ENCODE measurements at regions not wholly inside any gene's neighbourhood (a gene's known extent, or its start where the extent isn't known, plus 50 kb on each side); places are given as distances from the start of the nearest gene placed in this dataset.

DNA sequence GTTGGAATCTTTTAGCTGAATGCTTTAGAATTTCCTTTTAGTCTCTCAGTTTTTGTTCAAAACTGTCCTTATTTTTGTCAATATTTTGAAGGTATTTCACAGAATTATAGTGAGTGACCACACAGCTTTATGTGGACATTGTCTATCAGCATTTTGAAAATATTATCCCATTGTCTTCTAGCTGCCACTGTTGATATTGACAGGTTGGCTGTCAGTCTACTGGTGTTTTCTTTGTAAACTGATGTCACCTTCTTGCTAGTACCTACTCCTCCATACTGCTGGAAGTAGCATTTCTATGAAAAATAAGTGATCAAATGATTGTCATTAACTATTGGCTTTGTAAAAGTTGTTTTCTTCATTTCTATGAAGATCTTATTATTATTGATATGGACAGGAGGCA lies 256.8 kb downstream of the KLF12 start:
- peaks cover 3% of the 10 kb centered on the region for H3K36me3 Mint-ChIP-seq (ENCODE audit: low read depth)
- no peaks in the 10 kb centered on the region for H3K9me3 Mint-ChIP-seq
- H3K27me3 Mint-ChIP-seq (ENCODE audit: low read depth), result no peaks in the 10 kb centered on the region
- peaks cover 6% of the 10 kb centered on the region for H3K4me1 Mint-ChIP-seq (ENCODE audit: low read depth)
- H3K4me3 Mint-ChIP-seq, result no peak overlapping the region
- H3K27ac Mint-ChIP-seq, result no peak overlapping the region

DNA sequence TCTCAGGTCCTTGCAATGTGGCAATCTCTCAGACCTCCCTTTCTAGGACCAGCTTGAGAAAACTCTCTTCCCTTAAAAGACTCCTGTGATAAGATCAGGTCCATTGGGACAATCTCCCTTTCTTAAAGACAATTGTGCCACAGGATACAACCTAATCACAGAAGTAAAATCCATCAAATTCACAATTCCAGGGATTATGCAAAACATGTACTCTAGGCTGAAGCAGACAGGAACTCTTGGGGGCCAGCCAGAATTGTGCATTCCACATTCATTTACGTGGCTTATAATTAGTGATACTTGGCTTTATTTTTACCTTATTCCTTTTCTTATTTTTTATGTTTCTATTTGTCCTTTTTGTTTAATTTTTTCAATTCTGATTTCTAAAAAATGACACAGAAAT lies 257.9 kb downstream of the KLF12 start:
- no peak overlapping the region for H3K27ac Mint-ChIP-seq
- H3K27me3 Mint-ChIP-seq (ENCODE audit: low read depth), result no peaks in the 10 kb centered on the region
- peaks cover 3% of the 10 kb centered on the region for H3K36me3 Mint-ChIP-seq (ENCODE audit: low read depth)
- no peak overlapping the region for H3K4me3 Mint-ChIP-seq
- H3K9me3 Mint-ChIP-seq, result no peaks in the 10 kb centered on the region
- H3K4me1 Mint-ChIP-seq (ENCODE audit: low read depth), result peaks cover 6% of the 10 kb centered on the region

DNA sequence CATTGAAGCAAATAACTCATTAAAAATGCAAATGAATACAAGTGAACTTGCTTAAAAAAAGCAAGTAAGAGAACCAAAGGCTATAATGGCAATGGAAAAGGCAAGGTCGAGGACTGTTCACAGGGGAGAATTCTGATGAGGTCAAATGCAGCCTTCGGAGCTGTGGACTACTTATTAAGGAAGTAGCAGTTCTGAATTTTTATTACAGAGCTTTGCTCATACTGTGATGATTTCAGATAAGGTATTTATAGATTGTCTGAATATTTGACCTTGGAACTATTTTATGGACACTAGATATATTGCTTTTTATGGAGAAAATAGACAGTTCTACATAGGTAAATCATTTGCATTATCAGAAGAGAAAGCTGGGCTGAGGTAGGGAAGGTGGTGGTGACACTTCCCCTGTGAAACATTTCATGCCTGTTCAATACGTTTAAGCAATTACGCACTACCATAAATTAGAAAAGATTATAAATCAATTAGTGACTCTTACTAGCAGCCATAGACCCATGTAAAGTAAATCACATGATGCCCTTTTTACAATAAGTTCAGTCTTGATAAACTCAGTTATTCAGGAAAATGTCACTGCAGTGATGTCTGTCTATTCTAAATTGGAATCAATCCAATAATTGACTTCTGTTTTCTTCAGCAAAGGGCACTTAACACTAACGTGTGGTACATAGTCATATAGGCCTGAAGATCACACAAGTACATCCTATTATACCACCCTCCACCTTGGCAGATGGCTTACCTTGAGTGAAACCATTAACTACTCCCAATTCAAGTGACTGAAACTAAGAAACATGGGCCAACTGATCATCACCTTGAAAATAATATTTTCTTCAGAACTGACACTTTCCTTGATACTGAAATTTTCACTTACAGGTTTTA lies 260.0 kb downstream of the KLF12 start:
- Mint-ChIP-seq H3K4me3 (no peak overlapping the region), H3K27me3 (ENCODE audit: low read depth) (no peaks in the 10 kb centered on the region), H3K27ac (no peak overlapping the region), H3K4me1 (ENCODE audit: low read depth) (no peaks in the 10 kb centered on the region), H3K36me3 (ENCODE audit: low read depth) (no peaks in the 10 kb centered on the region), H3K9me3 (no peaks in the 10 kb centered on the region)

DNA sequence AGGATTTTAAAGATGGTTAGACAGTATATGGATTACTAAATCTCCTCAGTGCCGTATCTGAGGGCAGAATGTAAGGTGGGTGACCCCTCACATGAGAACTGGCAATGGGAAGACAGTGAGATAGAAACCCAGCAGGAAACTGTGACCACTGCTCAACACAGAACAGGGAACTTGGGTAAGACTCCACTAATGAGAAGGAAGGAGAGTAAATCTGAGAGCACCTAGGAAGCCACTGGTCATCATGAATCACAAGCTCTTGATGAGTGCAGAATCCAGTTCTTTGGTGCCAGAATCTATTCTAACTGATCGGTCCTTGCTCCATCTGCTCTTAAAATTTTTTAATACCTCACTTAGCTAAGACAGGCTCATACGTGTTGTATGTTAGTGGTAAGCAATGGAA lies 261.8 kb downstream of the KLF12 start:
- no peaks in the 10 kb centered on the region for H3K36me3 Mint-ChIP-seq (ENCODE audit: low read depth)
- H3K27me3 Mint-ChIP-seq (ENCODE audit: low read depth), result no peaks in the 10 kb centered on the region
- no peaks in the 10 kb centered on the region for H3K4me1 Mint-ChIP-seq (ENCODE audit: low read depth)
- H3K4me3 Mint-ChIP-seq, result no peak overlapping the region
- no peak overlapping the region for H3K27ac Mint-ChIP-seq
- no peaks in the 10 kb centered on the region for H3K9me3 Mint-ChIP-seq

DNA sequence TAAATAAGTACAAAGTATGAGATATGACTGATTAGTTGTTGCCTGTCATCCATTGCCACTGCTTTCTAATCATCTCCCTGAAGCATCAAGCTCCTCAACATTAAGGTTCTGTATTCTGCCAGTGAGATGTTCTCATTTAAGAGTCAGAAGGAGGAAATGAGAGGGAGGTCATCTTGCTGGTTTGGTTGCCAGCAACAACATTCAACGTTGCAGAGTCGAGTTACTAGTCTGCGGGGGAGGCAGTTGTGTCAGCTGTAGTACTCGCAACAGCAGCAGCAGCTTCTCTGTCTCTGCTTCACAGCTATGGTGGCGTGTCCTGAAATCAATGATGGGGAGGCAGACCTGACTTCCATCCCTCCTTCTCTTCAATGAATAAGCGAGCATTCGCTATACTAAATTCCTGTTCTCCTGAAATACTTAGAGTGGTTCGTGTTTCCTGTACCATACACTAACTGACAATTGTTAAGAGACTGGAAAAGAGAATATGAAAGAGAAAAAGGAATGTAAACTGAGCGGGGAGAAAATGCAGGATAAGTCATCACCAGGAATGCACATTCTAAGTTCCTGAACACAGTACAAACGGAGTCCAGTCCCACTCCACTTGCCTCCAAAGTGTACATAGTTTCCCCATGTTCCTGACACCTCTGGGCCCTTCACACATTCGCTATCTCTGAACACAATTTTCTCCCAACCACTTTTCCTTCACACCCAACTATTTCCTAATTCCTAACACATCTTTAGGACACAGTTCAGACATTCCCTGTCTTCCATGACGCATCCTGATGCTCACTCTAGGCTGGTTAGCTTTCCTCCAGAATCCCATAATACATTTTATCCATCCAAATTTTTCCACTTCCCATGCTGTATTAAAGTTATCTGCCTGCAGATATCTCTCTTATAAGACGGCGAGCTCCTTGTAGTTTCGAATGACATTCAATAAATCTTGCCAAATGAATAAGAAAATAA lies 263.0 kb downstream of the KLF12 start:
- Mint-ChIP-seq H3K4me1 (ENCODE audit: low read depth) (no peaks in the 10 kb centered on the region), H3K27ac (no peak overlapping the region), H3K9me3 (no peaks in the 10 kb centered on the region), H3K4me3 (no peak overlapping the region), H3K36me3 (ENCODE audit: low read depth) (no peaks in the 10 kb centered on the region), H3K27me3 (ENCODE audit: low read depth) (no peaks in the 10 kb centered on the region)

DNA sequence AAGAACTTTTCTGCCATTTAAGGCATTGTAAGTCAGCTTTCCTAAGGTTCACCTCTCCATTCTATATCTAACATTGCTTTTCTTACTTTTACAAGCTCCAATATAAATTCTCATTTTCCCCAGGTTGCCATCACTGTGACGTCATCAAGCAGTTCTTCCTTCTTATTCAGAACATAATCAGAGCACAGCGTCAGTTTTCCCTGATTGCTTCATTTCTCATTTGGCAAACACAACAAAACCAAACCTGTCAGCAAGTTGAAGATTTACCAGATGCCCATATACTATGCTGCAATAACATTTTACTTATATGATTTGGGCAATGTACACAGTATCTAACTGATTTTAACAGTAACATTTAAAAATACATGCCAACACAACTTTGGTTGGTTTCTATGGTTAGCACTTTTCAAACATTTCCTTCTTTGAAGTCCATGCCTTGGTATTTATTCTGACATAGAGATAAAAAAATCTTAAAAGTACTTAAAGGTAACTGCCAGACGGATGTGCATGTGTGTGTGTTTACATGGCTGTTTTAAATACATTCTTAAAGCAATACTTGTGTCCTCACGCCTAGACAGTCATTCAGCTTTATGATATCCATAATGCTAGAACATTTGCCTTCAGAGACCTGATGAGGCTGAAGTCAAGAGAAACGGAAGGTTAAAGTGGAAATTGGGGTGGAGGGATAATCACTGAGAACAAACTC lies 264.0 kb downstream of the KLF12 start:
- Mint-ChIP-seq H3K27me3 (ENCODE audit: low read depth) (no peaks in the 10 kb centered on the region), H3K27ac (no peak overlapping the region), H3K4me3 (no peak overlapping the region), H3K9me3 (no peaks in the 10 kb centered on the region), H3K36me3 (ENCODE audit: low read depth) (no peaks in the 10 kb centered on the region), H3K4me1 (ENCODE audit: low read depth) (peaks cover 2% of the 10 kb centered on the region)

DNA sequence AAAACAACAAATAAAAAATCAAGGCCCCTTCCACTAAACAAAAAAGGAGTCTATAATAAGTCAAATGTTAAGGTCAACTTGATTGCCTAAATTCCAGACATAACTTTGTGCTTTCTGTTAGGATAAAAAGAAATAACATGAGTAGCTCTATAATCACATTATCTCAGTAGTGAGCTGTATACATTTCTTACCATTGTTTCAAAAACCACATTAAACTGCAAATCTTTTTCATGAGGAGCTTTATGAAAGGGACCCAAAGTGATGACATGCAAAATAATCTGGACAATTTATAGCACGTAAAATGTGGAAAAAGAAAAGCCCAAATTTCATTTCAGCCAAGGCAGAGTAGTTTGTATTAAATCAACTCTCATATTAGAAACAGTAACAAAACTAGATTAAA lies 269.2 kb downstream of the KLF12 start:
- no peaks in the 10 kb centered on the region for H3K27me3 Mint-ChIP-seq (ENCODE audit: low read depth)
- no peak overlapping the region for H3K27ac Mint-ChIP-seq

DNA sequence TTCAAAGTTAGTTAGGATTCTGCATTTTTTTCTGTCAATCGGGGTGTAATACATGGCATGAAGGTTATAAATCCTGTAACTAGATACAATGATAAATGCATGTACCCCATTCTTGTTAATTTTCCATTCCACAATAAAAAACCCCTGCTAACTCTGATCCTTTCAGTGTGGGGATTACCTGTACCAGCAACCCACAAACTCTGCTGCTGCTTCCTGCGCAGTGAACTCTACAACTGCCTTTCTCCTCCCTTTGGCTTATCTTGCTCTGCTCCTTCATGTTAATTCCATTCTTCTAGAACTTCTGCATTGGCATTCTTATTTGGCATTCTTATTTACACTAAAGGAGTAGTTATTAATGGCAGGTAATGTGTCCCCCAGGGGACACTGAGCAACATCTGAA lies 273.1 kb downstream of the KLF12 start:
- H3K4me3 Mint-ChIP-seq, result no peak overlapping the region
- H3K27me3 Mint-ChIP-seq (ENCODE audit: low read depth), result no peaks in the 10 kb centered on the region
- H3K4me1 Mint-ChIP-seq (ENCODE audit: low read depth), result peaks cover 6% of the 10 kb centered on the region
- H3K27ac Mint-ChIP-seq, result no peak overlapping the region
- H3K9me3 Mint-ChIP-seq, result no peaks in the 10 kb centered on the region
- no peaks in the 10 kb centered on the region for H3K36me3 Mint-ChIP-seq (ENCODE audit: low read depth)

More for the DNA sequence above, 269.2 kb downstream of the KLF12 start:
- Mint-ChIP-seq H3K36me3 (ENCODE audit: low read depth) (no peaks in the 10 kb centered on the region), H3K9me3 (no peaks in the 10 kb centered on the region), H3K4me1 (ENCODE audit: low read depth) (peaks cover 6% of the 10 kb centered on the region), H3K4me3 (no peak overlapping the region)

DNA sequence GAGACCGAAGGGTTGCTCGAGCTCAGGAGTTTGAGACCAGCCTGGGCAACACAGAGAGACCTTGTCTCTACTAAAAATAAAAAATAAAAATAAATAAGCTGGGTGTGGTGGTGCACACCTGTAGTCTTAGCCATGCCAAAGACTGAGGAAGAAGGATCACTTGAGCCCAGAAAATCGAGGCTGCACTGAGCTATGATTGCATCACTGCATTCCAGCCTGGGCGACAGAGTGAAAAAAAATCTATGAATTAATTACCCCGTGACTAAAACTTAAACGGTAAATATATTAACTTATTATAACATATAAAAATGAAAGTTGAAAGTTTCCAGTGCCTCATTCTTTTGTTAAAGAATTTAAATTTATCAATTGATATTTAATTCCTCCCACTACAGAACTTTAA lies 273.7 kb downstream of the KLF12 start:
- Mint-ChIP-seq H3K4me3 (no peak overlapping the region), H3K27me3 (ENCODE audit: low read depth) (no peaks in the 10 kb centered on the region), H3K4me1 (ENCODE audit: low read depth) (peaks cover 5% of the 10 kb centered on the region)

DNA sequence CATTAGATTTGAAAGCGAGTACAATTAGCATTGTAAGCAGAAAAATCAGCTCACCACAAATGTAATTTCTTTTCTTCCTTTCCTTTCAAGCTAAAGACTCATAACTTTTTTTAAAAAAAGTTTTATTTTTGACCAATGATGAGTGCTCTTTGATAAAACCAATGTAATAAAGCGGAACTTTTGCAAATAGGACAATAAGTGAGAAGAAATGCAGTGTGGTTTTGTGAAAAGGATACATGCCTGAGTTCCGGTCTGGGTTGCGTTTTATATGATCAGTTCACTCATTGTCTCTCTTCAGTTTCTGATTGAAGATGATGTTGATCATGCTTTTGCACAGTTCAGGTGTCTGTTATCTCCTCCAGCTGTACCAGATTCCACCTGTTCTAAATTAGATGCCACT lies 274.4 kb downstream of the KLF12 start:
- Mint-ChIP-seq H3K27me3 (ENCODE audit: low read depth) (no peaks in the 10 kb centered on the region), H3K27ac (no peak overlapping the region), H3K4me3 (no peak overlapping the region), H3K9me3 (no peaks in the 10 kb centered on the region), H3K36me3 (ENCODE audit: low read depth) (no peaks in the 10 kb centered on the region), H3K4me1 (ENCODE audit: low read depth) (peaks cover 5% of the 10 kb centered on the region)

More for the DNA sequence above, 273.7 kb downstream of the KLF12 start:
- Mint-ChIP-seq H3K27ac (no peak overlapping the region), H3K9me3 (no peaks in the 10 kb centered on the region), H3K36me3 (ENCODE audit: low read depth) (no peaks in the 10 kb centered on the region)

DNA sequence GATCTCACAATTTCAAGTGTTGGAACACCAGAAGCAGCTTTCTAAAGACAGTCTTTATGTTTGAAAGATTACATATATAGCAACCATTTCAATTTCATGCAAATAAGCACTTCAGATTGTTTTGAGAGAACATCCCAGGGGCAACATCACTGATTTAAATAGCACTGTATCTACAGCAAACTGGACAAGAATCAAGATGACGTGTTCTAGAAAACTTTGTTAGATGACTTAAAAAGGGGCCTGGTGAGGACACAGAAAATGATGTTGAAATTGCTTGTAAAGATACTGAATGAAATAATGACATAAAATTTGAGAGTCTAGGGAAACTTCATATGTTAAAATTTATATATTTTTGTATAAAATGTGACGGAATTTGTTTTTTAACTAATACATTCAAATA lies 277.1 kb downstream of the KLF12 start:
- Mint-ChIP-seq H3K27ac (no peak overlapping the region), H3K4me3 (no peak overlapping the region), H3K36me3 (ENCODE audit: low read depth) (no peaks in the 10 kb centered on the region), H3K4me1 (ENCODE audit: low read depth) (peaks cover 5% of the 10 kb centered on the region), H3K27me3 (ENCODE audit: low read depth) (no peaks in the 10 kb centered on the region), H3K9me3 (no peaks in the 10 kb centered on the region)

DNA sequence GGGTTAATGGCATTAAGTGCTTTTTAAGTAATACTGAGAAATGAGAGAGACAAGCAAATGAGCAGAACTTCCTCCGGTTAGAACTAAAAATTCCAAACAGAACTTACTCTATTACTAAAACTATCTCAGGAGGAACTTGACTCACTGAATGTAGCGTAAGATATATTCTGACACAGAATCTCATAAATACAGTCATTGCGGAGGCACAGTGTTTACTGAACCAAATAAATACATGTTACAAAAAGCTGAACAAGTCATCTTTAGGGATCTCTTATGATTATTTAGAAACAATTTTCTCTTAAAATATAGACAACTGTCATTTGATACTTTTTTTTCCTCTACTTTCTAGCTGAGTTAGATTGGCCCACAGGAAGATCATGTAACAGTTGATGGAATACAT lies 283.1 kb downstream of the KLF12 start:
- Mint-ChIP-seq H3K9me3 (no peaks in the 10 kb centered on the region), H3K27me3 (ENCODE audit: low read depth) (no peaks in the 10 kb centered on the region), H3K36me3 (ENCODE audit: low read depth) (peaks cover under 1% of the 10 kb centered on the region), H3K27ac (no peak overlapping the region), H3K4me1 (ENCODE audit: low read depth) (peaks cover 4% of the 10 kb centered on the region), H3K4me3 (no peak overlapping the region)

DNA sequence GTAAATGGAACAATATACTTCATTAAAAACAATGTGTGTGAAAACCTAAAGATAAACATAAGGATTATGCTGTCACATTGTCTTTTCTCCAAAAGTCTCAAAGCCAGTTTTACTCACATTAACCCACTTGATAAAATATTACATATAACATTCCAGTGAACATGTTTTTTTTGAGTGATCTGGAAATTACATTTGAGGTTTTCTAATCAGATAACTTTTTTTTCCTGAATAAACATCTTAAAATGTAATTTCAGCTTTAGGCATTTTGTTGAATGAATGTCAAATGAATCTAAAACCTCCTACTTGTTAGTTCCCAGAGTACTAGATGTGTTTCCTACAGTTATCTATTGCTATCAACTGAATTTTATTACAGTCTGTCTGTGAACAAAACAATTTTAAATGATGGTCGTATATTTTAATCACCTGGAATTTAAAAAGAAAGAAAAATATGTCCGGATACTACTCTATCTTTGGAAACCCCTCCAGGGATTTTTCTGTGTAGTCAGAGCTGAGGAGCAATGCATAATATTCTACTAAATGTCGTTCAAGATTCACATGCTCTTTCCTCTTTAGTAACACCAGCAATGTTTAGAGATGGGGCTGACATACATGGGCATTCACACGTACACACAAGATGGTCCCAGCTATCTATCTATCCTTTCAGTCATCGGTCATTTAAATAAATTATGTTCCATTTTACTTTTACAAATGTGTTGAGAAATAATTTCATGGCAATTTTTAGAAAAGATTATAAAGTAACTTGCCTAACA lies 283.9 kb downstream of the KLF12 start:
- no peaks in the 10 kb centered on the region for H3K27me3 Mint-ChIP-seq (ENCODE audit: low read depth)
- H3K27ac Mint-ChIP-seq, result no peak overlapping the region

DNA sequence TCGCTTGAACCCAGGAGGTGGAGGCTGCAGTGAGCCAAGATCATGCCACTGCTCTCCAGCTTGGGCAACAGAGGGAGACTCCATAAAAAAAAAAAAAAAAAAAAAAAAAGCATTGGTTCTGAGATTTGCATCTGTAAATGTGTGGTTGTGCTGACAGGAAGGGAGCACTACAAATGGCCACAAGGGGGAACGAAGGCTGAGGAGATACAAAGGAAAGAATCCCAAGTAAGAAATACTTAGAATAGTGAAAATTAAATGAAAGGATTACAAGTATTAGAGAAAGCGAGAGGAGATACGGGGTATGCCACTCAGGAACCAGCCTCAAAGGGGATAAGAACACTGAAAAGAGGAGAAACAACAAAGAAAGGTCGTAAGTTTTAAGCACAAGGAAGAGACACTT lies 284.9 kb downstream of the KLF12 start:
- no peaks in the 10 kb centered on the region for H3K9me3 Mint-ChIP-seq
- no peaks in the 10 kb centered on the region for H3K27me3 Mint-ChIP-seq (ENCODE audit: low read depth)
- peaks cover 5% of the 10 kb centered on the region for H3K36me3 Mint-ChIP-seq (ENCODE audit: low read depth)
- peaks cover 4% of the 10 kb centered on the region for H3K4me1 Mint-ChIP-seq (ENCODE audit: low read depth)
- H3K27ac Mint-ChIP-seq, result no peak overlapping the region
- H3K4me3 Mint-ChIP-seq, result no peak overlapping the region

More for the DNA sequence above, 283.9 kb downstream of the KLF12 start:
- Mint-ChIP-seq H3K36me3 (ENCODE audit: low read depth) (peaks cover 5% of the 10 kb centered on the region), H3K4me1 (ENCODE audit: low read depth) (peaks cover 4% of the 10 kb centered on the region), H3K9me3 (no peaks in the 10 kb centered on the region), H3K4me3 (no peak overlapping the region)

Data from T-helper 1 cell treated with Interleukin-12 subunit alpha and Interleukin-12 subunit beta and Interleukin-4 antibody, amounts not matched to agents 30 μg/mL and 1 μg/mL, for 36 hours (primary cell).